Bronchial epithelial cell (primary cell): ENCODE measurements at regions not wholly inside any gene's neighbourhood (a gene's known extent, or its start where the extent isn't known, plus 50 kb on each side); places are given as distances from the start of the nearest gene placed in this dataset.

Experiments
- DNase-seq: peaks from one replicate; pipeline ENCODE4 v3.0.0-alpha.2; 2010; ENCODE audit warnings: low read depth
- FAIRE-seq: peaks from 2 replicates; lab custom pipeline; 2011; peaks lifted over from hg19 to GRCh38; lab: Jason Lieb, UNC
- H3K27me3 ChIP-seq: 2 replicates; pipeline ENCODE4 v1.5.1; 2011; ENCODE audit warnings: low read length; ENCODE audit not compliant: control insufficient read depth, insufficient read depth
- H3K36me3 ChIP-seq: 2 replicates; pipeline ENCODE4 v1.5.1; 2011; ENCODE audit warnings: low read length; ENCODE audit not compliant: control insufficient read depth, insufficient read depth
- H3K4me3 ChIP-seq: 2 replicates; pipeline ENCODE4 v1.5.1; 2011; ENCODE audit warnings: mild to moderate bottlenecking, low read depth, low read length, control low read depth
- CTCF ChIP-seq: IDR thresholded peaks from 2 replicates; pipeline ENCODE4 v1.5.1; 2011; ENCODE audit warnings: mild to moderate bottlenecking, moderate library complexity, low read length, control low read depth, inconsistent platforms; ENCODE audit not compliant: insufficient read depth, severe bottlenecking

GRCh38 chr17:79542718-79543117 is 68.1 kb downstream of the RBFOX3 start:
- no peaks in the 10 kb centered on the region for H3K27me3 ChIP-seq

GRCh38 chr17:79541056-79541850 is 69.6 kb downstream of the RBFOX3 start:
- Histone ChIP-seq H3K4me3 (no peak overlapping the region), H3K36me3 (no peaks in the 10 kb centered on the region), H3K27me3 (no peaks in the 10 kb centered on the region)
- DNase-seq (no peak), FAIRE-seq (no peak)
- TF ChIP-seq CTCF = no peak

More at GRCh38 chr17:79542718-79543117, 68.1 kb downstream of the RBFOX3 start:
- TF ChIP-seq CTCF = no peak
- no peak overlapping the region for H3K4me3 ChIP-seq
- DNase-seq = no peak
- H3K36me3 ChIP-seq = no peaks in the 10 kb centered on the region
- no peak for FAIRE-seq

- no peak for TF ChIP-seq CTCF
- DNase-seq (no peak), FAIRE-seq (no peak)
- no peaks in the 10 kb centered on the region for H3K36me3 ChIP-seq
- H3K27me3 ChIP-seq = no peaks in the 10 kb centered on the region
- H3K4me3 ChIP-seq = no peak overlapping the region
Measured at GRCh38 chr17:79539944-79540705, 70.7 kb downstream of the RBFOX3 start.

- Histone ChIP-seq H3K27me3 (no peaks in the 10 kb centered on the region), H3K36me3 (no peaks in the 10 kb centered on the region), H3K4me3 (no peak overlapping the region)
- TF ChIP-seq CTCF = no peak
- DNase-seq (no peak), FAIRE-seq (no peak)
Measured at GRCh38 chr17:79538291-79538690, 72.6 kb downstream of the RBFOX3 start.

GRCh38 chr17:79537686-79538085 is 73.2 kb downstream of the RBFOX3 start:
- no peak for TF ChIP-seq CTCF
- no peak for DNase-seq
- H3K4me3 ChIP-seq = no peak overlapping the region
- FAIRE-seq = no peak
- H3K27me3 ChIP-seq = no peaks in the 10 kb centered on the region
- H3K36me3 ChIP-seq = no peaks in the 10 kb centered on the region
